Keratinocyte (primary cell): ENCODE measurements at regions not wholly inside any gene's neighbourhood (a gene's known extent, or its start where the extent isn't known, plus 50 kb on each side); places are given as distances from the start of the nearest gene placed in this dataset.

ENCODE experiments used
- DNase-seq: peaks from one replicate; pipeline ENCODE4 v3.0.0-alpha.2; 2011; ENCODE audit warnings: low read depth, missing footprints, low spot score
- FAIRE-seq: peaks from 2 replicates; lab custom pipeline; 2011; peaks lifted over from hg19 to GRCh38; lab: Jason Lieb, UNC
- H2AFZ ChIP-seq: 2 replicates; pipeline ENCODE4 v1.6.0; 2012; ENCODE audit warnings: low read length, control low read depth, inconsistent platforms; ENCODE audit not compliant: control insufficient read depth
- H3K27ac ChIP-seq: 2 replicates; pipeline ENCODE4 v1.5.1; 2011; ENCODE audit warnings: low read length; ENCODE audit not compliant: control insufficient read depth, insufficient read depth
- H3K27me3 ChIP-seq: 3 replicates; pipeline ENCODE4 v1.6.0; 2011; ENCODE audit warnings: low read length; ENCODE audit not compliant: control insufficient read depth, insufficient read depth; ENCODE audit errors: extremely low read depth
- H3K36me3 ChIP-seq, 2 experiments: 2 replicates in 1 of 2; 3 replicates in 1 of 2; pipeline ENCODE4 v1.5.1; 2011; ENCODE audit warnings: low read length in 2 of 2, mild to moderate bottlenecking in 1 of 2; ENCODE audit not compliant: control insufficient read depth in 2 of 2, insufficient read depth in 2 of 2; ENCODE audit errors: extremely low read depth in 1 of 2
- H3K4me1 ChIP-seq: 3 replicates; pipeline ENCODE4 v1.5.1; 2011; ENCODE audit warnings: low read length; ENCODE audit not compliant: control insufficient read depth, insufficient read depth; ENCODE audit errors: extremely low read depth
- H3K4me2 ChIP-seq: 3 replicates; pipeline ENCODE4 v1.6.0; 2011; ENCODE audit warnings: low read depth, low read length; ENCODE audit not compliant: control insufficient read depth, insufficient read depth; ENCODE audit errors: extremely low read depth
- H3K4me3 ChIP-seq, 3 experiments: fragments of 200-600 bp in 1 of 3; sonication (generic) in 1 of 3; 2 replicates in 2 of 3; 3 replicates in 1 of 3; pipeline ENCODE4 v1.5.1; 2011 to 2016; ENCODE audit warnings: low read length in 3 of 3, mild to moderate bottlenecking in 3 of 3, control low read depth in 2 of 3, inconsistent platforms in 1 of 3, low read depth in 1 of 3, mixed read lengths in 1 of 3, mixed run types in 1 of 3, moderate library complexity in 1 of 3; ENCODE audit not compliant: control insufficient read depth in 2 of 3, insufficient read depth in 2 of 3; ENCODE audit errors: extremely low read depth in 1 of 3
- H3K79me2 ChIP-seq: 2 replicates; pipeline ENCODE4 v1.6.0; 2012; ENCODE audit warnings: low read length; ENCODE audit not compliant: control insufficient read depth, insufficient read depth
- H3K9ac ChIP-seq: 3 replicates; pipeline ENCODE4 v1.6.0; 2011; ENCODE audit warnings: low read length; ENCODE audit not compliant: control insufficient read depth, insufficient read depth; ENCODE audit errors: extremely low read depth
- H3K9me1 ChIP-seq: 3 replicates; pipeline ENCODE4 v1.6.0; 2011; ENCODE audit warnings: low read length; ENCODE audit not compliant: control insufficient read depth, insufficient read depth; ENCODE audit errors: extremely low read depth
- H3K9me3 ChIP-seq: 2 replicates; pipeline ENCODE4 v1.5.1; 2012; ENCODE audit warnings: low read depth, low read length; ENCODE audit not compliant: control insufficient read depth
- H4K20me1 ChIP-seq: 3 replicates; pipeline ENCODE4 v1.6.0; 2011; ENCODE audit warnings: low read length; ENCODE audit not compliant: control insufficient read depth, insufficient read depth; ENCODE audit errors: extremely low read depth
- EZH2 ChIP-seq: IDR thresholded peaks from one replicate; pipeline ENCODE4 v1.6.1; 2012; ENCODE audit warnings: inconsistent platforms, mild to moderate bottlenecking, low read length, moderate library complexity
- dilution Hi-C: fragments of 300-500 bp; cut with MboI; formaldehyde crosslinking; loops from one replicate; pipeline ENCODE4 v1.7.0; 2020; ENCODE audit warnings: low sequenced_read_pairs; ENCODE audit not compliant: extremely low pct_ligation_motif_present
- TF ChIP-seq, protein P1 (sequence below), 3 experiments: IDR thresholded peaks in 1 of 3; conservative IDR thresholded peaks in 1 of 3; optimal IDR thresholded peaks in 1 of 3; 2 replicates in 2 of 3; 3 replicates in 1 of 3; pipeline versions ENCODE3 to v1.5.1; 2011; ENCODE audit warnings: low read length in 3 of 3, mild to moderate bottlenecking in 3 of 3, moderate library complexity in 2 of 3, control low read depth in 1 of 3, inconsistent platforms in 1 of 3; ENCODE audit not compliant: insufficient read depth in 2 of 3; ENCODE audit errors: extremely low read depth in 1 of 3

DNA sequence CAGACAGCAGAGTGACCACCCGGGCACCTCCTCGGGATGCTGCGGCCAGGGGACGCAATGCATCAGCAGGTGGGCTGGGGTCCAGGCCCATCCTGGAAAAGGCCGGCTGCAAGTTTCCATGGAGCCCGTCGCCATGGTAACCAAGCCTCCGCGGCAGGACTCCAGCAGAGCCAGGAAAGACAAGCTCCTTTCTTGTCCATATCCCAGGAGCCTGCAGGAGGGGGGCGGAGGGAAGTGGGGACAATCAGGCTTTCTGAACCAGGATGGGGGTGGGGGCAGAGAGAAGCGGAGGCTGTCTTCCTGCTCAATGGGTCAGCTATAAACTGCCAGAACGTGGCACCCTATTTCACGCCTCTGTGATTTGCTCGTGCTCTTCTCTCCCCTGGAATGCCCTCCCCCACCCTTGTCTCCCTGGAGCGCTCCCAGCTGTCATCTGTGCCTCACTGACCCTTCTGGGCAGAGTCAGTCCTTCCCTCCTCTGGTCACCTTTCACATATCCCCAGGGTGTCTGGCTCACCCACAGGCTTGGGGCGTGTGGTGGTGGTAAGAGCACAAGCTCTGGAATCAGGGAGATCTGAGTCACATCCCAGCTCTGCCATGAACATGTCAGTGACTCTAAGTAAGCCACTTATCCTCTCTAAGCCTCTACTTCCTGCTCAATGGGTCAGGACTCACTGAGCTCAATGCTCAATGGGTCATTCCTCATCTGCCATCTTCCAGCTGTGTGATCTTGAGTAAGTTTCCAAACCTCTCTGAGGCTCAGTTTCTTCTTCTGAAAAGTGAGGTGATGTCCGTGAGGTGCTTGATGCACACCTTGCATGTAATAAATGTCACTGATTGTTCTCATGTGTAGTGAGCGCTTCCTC, 58.9 kb upstream of the LAPTM5 start:
- H3K9me3 ChIP-seq = no peaks in the 10 kb centered on the region
- H3K27ac ChIP-seq = no peak overlapping the region
- peak; percentile 57 for FAIRE-seq
- H3K4me2 ChIP-seq = peak overlapping the region; percentile 45
- H3K4me3 ChIP-seq = no peak overlapping the region
- TF ChIP-seq EZH2 = no peak
- TF ChIP-seq, protein P1, sequence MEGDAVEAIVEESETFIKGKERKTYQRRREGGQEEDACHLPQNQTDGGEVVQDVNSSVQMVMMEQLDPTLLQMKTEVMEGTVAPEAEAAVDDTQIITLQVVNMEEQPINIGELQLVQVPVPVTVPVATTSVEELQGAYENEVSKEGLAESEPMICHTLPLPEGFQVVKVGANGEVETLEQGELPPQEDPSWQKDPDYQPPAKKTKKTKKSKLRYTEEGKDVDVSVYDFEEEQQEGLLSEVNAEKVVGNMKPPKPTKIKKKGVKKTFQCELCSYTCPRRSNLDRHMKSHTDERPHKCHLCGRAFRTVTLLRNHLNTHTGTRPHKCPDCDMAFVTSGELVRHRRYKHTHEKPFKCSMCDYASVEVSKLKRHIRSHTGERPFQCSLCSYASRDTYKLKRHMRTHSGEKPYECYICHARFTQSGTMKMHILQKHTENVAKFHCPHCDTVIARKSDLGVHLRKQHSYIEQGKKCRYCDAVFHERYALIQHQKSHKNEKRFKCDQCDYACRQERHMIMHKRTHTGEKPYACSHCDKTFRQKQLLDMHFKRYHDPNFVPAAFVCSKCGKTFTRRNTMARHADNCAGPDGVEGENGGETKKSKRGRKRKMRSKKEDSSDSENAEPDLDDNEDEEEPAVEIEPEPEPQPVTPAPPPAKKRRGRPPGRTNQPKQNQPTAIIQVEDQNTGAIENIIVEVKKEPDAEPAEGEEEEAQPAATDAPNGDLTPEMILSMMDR (optimal IDR thresholded peaks at IDR 0.05 in 1 of 3, IDR thresholded peaks at IDR 0.05 in 1 of 3, conservative IDR thresholded peaks at IDR 0.05 in 1 of 3; ENCODE audit: extremely low read depth in 1 of 3, insufficient read depth in 2 of 3, low read length in 3 of 3) = no peak
- H2AFZ ChIP-seq = no peak overlapping the region
- H4K20me1 ChIP-seq = no peaks in the 10 kb centered on the region
- no peak overlapping the region for H3K9ac ChIP-seq
- dilution Hi-C loops = loop anchor here (25.0 kb wide), 1 partner anchor 96 kb away; the partner anchor contains the start of gene SDC3
- H3K79me2 ChIP-seq = no peaks in the 10 kb centered on the region
- no peaks in the 10 kb centered on the region for H3K9me1 ChIP-seq
- DNase-seq = peak; percentile 58
- no peaks in the 10 kb centered on the region for H3K36me3 ChIP-seq
- H3K4me1 ChIP-seq = peaks cover 10% of the 10 kb centered on the region
- H3K27me3 ChIP-seq = peaks cover 68% of the 10 kb centered on the region

DNA sequence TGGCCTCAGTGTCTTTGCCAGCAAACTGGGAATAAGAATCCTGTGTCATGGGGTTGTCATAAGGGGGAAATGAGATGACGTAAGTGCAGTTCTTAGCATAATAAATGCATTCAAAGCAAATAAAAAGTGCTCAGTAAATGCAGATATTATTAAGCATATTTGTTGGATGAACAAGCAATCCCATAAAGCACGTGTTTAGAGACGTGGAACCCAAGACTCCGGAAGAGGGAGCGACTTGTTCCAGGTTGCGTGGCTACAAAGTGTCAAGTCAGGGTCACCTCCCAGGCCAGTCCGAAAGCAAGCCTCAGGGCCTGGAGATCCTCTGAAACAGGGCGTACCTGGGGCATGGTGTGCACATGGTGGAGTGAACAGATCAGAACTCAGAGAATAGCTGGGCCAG, 58.0 kb upstream of the LAPTM5 start:
- DNase-seq (no peak), FAIRE-seq (no peak)
- dilution Hi-C loops = loop anchor here (25.0 kb wide), 1 partner anchor 97 kb away; the partner anchor contains the start of gene SDC3
- Histone ChIP-seq H3K9ac (no peak overlapping the region), H3K79me2 (no peaks in the 10 kb centered on the region), H3K27ac (no peak overlapping the region), H3K4me1 (peaks cover 10% of the 10 kb centered on the region), H3K9me1 (no peaks in the 10 kb centered on the region), H2AFZ (no peak overlapping the region), H3K36me3 (no peaks in the 10 kb centered on the region), H3K4me3 (no peak overlapping the region), H3K9me3 (no peaks in the 10 kb centered on the region), H3K27me3 (peaks cover 66% of the 10 kb centered on the region), H4K20me1 (no peaks in the 10 kb centered on the region), H3K4me2 (no peak overlapping the region)
- TF ChIP-seq, protein P1 (optimal IDR thresholded peaks at IDR 0.05 in 1 of 3, IDR thresholded peaks at IDR 0.05 in 1 of 3, conservative IDR thresholded peaks at IDR 0.05 in 1 of 3; ENCODE audit: extremely low read depth in 1 of 3, insufficient read depth in 2 of 3, low read length in 3 of 3) = no peak
- TF ChIP-seq EZH2 = no peak
